PC-3 (cell line): ENCODE measurements at regions not wholly inside any gene's neighbourhood (a gene's known extent, or its start where the extent isn't known, plus 50 kb on each side); places are given as distances from the start of the nearest gene placed in this dataset.

Experiments used
- EZH2 ChIP-seq: fragments of 300-600 bp; sonication (generic); IDR thresholded peaks from one replicate; pipeline ENCODE4 v1.6.1; 2017; ENCODE audit warnings: antibody characterized with exemption, mild to moderate bottlenecking, low read length; ENCODE audit not compliant: unreplicated experiment
- EZH2phosphoT487 ChIP-seq: fragments of 300-600 bp; sonication (generic); IDR thresholded peaks from 2 replicates; pipeline ENCODE4 v1.6.1; 2018; ENCODE audit warnings: mild to moderate bottlenecking, antibody characterized with exemption, low read length, borderline replicate concordance
- TF ChIP-seq, protein P1 (sequence below): fragments of 300-600 bp; sonication (generic); conservative IDR thresholded peaks from 2 replicates; pipeline ENCODE4 v1.5.1; 2017; ENCODE audit warnings: antibody characterized with exemption, low read depth, mild to moderate bottlenecking, low read length

DNA sequence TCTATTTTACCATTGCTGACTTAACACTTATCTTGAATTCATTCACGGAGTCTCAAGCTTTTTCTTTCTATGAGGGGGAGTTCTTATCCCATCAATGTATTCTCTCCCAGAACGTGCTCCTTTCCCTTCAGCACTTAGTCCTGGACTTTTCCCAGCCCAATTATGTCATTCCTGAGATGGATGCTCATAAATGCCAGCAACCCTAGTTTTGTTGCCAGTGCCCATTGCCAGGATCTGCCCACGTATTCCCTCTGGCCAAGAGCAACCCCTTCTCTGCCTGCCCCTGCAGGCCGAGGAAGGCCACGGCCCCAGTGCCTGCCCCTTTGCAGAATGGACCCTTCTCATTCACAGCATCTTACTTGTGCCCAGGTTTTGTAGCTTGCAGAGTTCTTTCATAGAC, 67.4 kb upstream of the PPP1R3C start:
- no peak for TF ChIP-seq EZH2phosphoT487
- TF ChIP-seq, protein P1, sequence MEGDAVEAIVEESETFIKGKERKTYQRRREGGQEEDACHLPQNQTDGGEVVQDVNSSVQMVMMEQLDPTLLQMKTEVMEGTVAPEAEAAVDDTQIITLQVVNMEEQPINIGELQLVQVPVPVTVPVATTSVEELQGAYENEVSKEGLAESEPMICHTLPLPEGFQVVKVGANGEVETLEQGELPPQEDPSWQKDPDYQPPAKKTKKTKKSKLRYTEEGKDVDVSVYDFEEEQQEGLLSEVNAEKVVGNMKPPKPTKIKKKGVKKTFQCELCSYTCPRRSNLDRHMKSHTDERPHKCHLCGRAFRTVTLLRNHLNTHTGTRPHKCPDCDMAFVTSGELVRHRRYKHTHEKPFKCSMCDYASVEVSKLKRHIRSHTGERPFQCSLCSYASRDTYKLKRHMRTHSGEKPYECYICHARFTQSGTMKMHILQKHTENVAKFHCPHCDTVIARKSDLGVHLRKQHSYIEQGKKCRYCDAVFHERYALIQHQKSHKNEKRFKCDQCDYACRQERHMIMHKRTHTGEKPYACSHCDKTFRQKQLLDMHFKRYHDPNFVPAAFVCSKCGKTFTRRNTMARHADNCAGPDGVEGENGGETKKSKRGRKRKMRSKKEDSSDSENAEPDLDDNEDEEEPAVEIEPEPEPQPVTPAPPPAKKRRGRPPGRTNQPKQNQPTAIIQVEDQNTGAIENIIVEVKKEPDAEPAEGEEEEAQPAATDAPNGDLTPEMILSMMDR: no peak
- TF ChIP-seq EZH2: no peak
